ENCODE measurements at regions not wholly inside any gene's neighbourhood (a gene's known extent, or its start where the extent isn't known, plus 50 kb on each side); places are given as distances from the start of the nearest gene placed in this dataset.

DNA sequence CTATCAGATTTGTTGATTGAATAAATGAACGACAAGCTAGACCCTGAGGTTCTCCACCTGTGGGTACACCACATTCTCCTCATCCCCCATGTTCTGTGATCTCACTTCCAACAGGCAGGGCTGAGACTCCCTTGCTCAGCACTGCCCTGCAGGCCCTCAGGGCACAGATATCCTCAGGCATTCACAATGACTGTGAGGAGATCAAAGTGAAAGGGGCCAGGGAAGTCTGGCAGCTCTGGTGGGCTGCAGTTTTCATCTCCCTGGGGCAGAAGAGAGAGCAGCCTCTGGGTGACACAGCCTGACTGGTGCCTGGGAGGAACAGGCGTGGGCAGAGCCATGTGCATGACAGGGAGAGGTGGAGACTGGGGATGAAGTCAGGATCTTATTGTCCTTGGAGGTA is 142.4 kb upstream of the C9orf72 start:
- TF ChIP-seq ZBTB48 (tag by site-specific recombination; IDR thresholded peaks at IDR 0.05) (no peak), YY1 (tag by site-specific recombination; IDR thresholded peaks at IDR 0.05) (no peak), ZNF140 (tag by site-specific recombination; IDR thresholded peaks at IDR 0.05) (no peak), ZNF558 (tag by site-specific recombination; IDR thresholded peaks at IDR 0.05) (no peak), ZNF19 (tag by site-specific recombination; IDR thresholded peaks at IDR 0.05; ENCODE audit: low read depth) (no peak), ZNF792 (tag by site-specific recombination; IDR thresholded peaks at IDR 0.05) (no peak), ZNF48 (tag by site-specific recombination; IDR thresholded peaks at IDR 0.05) (no peak)
- TF ChIP-seq, protein P1, sequence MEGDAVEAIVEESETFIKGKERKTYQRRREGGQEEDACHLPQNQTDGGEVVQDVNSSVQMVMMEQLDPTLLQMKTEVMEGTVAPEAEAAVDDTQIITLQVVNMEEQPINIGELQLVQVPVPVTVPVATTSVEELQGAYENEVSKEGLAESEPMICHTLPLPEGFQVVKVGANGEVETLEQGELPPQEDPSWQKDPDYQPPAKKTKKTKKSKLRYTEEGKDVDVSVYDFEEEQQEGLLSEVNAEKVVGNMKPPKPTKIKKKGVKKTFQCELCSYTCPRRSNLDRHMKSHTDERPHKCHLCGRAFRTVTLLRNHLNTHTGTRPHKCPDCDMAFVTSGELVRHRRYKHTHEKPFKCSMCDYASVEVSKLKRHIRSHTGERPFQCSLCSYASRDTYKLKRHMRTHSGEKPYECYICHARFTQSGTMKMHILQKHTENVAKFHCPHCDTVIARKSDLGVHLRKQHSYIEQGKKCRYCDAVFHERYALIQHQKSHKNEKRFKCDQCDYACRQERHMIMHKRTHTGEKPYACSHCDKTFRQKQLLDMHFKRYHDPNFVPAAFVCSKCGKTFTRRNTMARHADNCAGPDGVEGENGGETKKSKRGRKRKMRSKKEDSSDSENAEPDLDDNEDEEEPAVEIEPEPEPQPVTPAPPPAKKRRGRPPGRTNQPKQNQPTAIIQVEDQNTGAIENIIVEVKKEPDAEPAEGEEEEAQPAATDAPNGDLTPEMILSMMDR (tag by site-specific recombination; IDR thresholded peaks at IDR 0.05) = no peak
- TF ChIP-seq, protein P2, sequence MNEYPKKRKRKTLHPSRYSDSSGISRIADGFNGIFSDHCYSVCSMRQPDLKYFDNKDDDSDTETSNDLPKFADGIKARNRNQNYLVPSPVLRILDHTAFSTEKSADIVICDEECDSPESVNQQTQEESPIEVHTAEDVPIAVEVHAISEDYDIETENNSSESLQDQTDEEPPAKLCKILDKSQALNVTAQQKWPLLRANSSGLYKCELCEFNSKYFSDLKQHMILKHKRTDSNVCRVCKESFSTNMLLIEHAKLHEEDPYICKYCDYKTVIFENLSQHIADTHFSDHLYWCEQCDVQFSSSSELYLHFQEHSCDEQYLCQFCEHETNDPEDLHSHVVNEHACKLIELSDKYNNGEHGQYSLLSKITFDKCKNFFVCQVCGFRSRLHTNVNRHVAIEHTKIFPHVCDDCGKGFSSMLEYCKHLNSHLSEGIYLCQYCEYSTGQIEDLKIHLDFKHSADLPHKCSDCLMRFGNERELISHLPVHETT (tag by site-specific recombination; IDR thresholded peaks at IDR 0.05) = no peak

All from HEK293 (cell line).